NOMO-1 (cell line): ENCODE measurements at regions not wholly inside any gene's neighbourhood (a gene's known extent, or its start where the extent isn't known, plus 50 kb on each side); places are given as distances from the start of the nearest gene placed in this dataset.

Experiments used
- DNase-seq, 2 experiments: peaks; one replicate each; lab custom pipeline; 2025; ENCODE audit not compliant: unreplicated experiment in 2 of 2; lab: John Stamatoyannopoulos, UW

DNA sequence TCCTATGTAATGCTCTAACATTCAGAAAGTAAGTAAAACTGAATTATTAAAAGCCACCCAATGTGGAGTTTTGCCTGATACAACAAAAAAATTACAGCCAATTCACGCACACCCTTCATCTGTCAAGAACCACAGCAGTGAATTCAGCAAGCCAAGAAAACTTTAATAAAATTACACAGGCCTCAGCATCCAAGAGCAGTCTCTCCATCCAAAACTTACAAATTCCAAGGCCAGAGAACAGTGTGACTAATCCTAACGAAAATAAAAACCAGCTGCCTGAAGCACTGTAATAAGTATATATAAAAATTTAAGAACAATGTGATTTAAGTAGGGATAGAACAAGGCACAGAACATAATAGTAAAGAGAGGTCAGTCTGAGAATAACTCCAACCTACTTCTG, 54.2 kb downstream of the SIX6 start:
- no peak for DNase-seq

DNA sequence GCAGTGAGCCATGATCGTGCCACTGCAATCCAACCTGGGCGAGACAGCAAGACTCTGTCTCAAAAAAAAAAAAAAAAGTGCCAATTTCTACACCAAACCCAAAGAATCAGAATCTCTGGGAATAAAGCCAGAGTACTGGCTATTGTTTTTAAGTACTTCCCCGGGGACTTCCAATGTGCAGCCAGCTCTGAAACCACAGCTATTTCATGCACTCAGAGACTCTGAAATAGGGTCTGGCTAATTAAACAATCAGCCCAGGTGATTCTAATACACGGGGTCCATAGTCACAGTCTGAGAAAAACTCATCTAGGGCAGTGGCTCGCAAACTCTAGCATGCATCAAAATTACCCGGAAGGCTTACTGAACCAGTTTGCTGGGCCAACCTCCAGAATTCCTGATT, 56.3 kb downstream of the SIX6 start:
- DNase-seq = no peak

DNA sequence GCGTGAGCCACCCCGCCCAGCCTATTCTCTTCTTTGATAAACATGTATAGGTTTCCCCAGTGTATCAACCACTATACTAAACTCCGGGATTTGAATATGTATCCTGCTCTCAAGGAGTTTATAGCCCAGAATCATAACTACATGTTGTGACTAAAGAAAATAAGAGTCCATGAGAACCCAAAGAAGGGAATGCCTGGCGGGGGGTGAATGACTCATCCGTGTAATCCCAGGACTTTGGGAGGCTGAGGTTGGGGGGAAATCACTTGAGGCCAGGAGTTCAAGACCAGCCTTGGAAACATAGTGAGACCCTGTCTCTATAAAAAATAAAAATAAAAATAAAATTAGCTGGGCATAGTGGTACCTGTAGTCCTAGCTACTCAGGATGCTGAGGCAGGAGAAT, 57.2 kb downstream of the SIX6 start:
- no peak for DNase-seq

- no peak for DNase-seq
Observed at GRCh38 chr14:60573943-60574495, 65.1 kb downstream of the SIX6 start.

GRCh38 chr14:60575008-60575407, 66.1 kb downstream of the SIX6 start:
- DNase-seq = no peak

DNA sequence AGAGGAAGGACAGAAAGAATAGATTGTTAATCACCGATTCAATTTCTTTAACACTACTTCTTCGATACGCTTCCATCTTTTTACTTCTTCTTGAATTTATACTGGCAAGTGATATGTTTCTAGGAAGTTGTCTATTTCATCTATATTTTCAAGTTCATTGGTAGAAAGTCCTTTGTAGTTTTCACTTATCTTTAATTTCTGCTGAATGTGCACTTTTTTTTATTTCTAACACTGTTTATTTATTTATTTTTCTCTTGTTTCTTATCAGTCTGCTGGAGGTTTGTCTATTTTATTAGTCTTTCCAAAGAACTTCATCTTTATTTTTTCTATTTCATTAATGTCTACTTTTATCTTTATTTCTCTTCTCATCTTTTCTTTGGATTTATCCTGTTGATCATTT, 63.6 kb downstream of the SIX1 start:
- DNase-seq = no peak

- DNase-seq = peak in 1 of 2 experiments; percentile 5
Observed at GRCh38 chr14:60589442-60589841, 59.8 kb downstream of the SIX1 start.

DNA sequence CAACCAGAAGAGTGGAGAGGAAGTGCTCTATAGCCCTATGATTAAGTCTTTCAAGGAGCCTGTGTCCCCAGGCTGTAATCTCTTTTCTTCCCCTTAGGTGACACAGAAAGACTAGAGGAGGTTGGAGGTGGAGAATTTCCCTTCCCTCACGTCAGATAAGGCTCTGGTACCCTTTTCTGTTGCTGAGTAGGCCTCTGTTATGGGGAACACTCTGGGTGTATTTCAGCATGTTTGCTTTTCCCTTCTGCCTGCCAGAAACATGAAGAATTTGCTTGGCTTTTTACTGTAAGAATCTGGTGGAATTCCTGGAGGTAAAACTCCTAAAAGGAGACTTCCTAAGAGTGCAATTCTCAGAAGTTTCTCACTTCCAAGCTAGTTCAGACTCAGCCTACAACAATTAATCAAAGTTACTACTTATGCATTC, 58.3 kb downstream of the SIX1 start:
- DNase-seq = peak in 1 of 2 experiments; percentile 52
